ENCODE measurements at regions not wholly inside any gene's neighbourhood (a gene's known extent, or its start where the extent isn't known, plus 50 kb on each side); places are given as distances from the start of the nearest gene placed in this dataset.

GRCh38 chr2:146226077-146226476, 1618.8 kb upstream of the ACVR2A start:
- intact Hi-C loops (cut with micrococcal nuclease): no loop called here
- H3K36me3 Mint-ChIP-seq (ENCODE audit: low read depth): no peaks in the 10 kb centered on the region
- H3K27me3 Mint-ChIP-seq (ENCODE audit: insufficient read depth): no peaks in the 10 kb centered on the region
- no peaks in the 10 kb centered on the region for H3K4me1 Mint-ChIP-seq (ENCODE audit: low read depth)
- no peaks in the 10 kb centered on the region for H3K9me3 Mint-ChIP-seq
- H3K4me3 Mint-ChIP-seq: no peak overlapping the region
- H3K27ac Mint-ChIP-seq: no peak overlapping the region
- no peak for DNase-seq (ENCODE audit: low spot score)

GRCh38 chr2:146221826-146222225, 1623.0 kb upstream of the ACVR2A start:
- Mint-ChIP-seq H3K27me3 (ENCODE audit: insufficient read depth) (no peaks in the 10 kb centered on the region), H3K27ac (no peak overlapping the region), H3K4me1 (ENCODE audit: low read depth) (no peaks in the 10 kb centered on the region), H3K4me3 (no peak overlapping the region), H3K36me3 (ENCODE audit: low read depth) (no peaks in the 10 kb centered on the region), H3K9me3 (no peaks in the 10 kb centered on the region)
- intact Hi-C loops (cut with micrococcal nuclease): no loop called here
- DNase-seq (ENCODE audit: low spot score): no peak

- Mint-ChIP-seq H3K27ac (no peak overlapping the region), H3K36me3 (ENCODE audit: low read depth) (no peaks in the 10 kb centered on the region), H3K27me3 (ENCODE audit: insufficient read depth) (no peaks in the 10 kb centered on the region), H3K9me3 (no peaks in the 10 kb centered on the region), H3K4me1 (ENCODE audit: low read depth) (no peaks in the 10 kb centered on the region), H3K4me3 (no peak overlapping the region)
- no peak for DNase-seq (ENCODE audit: low spot score)
- intact Hi-C loops (cut with micrococcal nuclease): no loop called here
Measured at GRCh38 chr2:146220957-146221356, 1623.9 kb upstream of the ACVR2A start.

GRCh38 chr2:146214394-146214929, 1630.4 kb upstream of the ACVR2A start:
- Mint-ChIP-seq H3K27me3 (ENCODE audit: insufficient read depth) (no peaks in the 10 kb centered on the region), H3K4me1 (ENCODE audit: low read depth) (no peaks in the 10 kb centered on the region), H3K36me3 (ENCODE audit: low read depth) (no peaks in the 10 kb centered on the region), H3K27ac (no peak overlapping the region), H3K9me3 (peaks cover 9% of the 10 kb centered on the region), H3K4me3 (no peak overlapping the region)
- intact Hi-C loops (cut with micrococcal nuclease): no loop called here
- DNase-seq (ENCODE audit: low spot score): no peak

- Mint-ChIP-seq H3K27ac (no peak overlapping the region), H3K9me3 (peaks cover 9% of the 10 kb centered on the region), H3K27me3 (ENCODE audit: insufficient read depth) (no peaks in the 10 kb centered on the region), H3K4me1 (ENCODE audit: low read depth) (no peaks in the 10 kb centered on the region), H3K4me3 (no peak overlapping the region), H3K36me3 (ENCODE audit: low read depth) (no peaks in the 10 kb centered on the region)
- no peak for DNase-seq (ENCODE audit: low spot score)
- intact Hi-C loops (cut with micrococcal nuclease): no loop called here
Measured at GRCh38 chr2:146213674-146214073, 1631.2 kb upstream of the ACVR2A start.

GRCh38 chr2:146212602-146213001, 1632.2 kb upstream of the ACVR2A start:
- no peak for DNase-seq (ENCODE audit: low spot score)
- H3K9me3 Mint-ChIP-seq: peaks cover 9% of the 10 kb centered on the region
- H3K27me3 Mint-ChIP-seq (ENCODE audit: insufficient read depth): no peaks in the 10 kb centered on the region
- H3K36me3 Mint-ChIP-seq (ENCODE audit: low read depth): no peaks in the 10 kb centered on the region
- intact Hi-C loops (cut with micrococcal nuclease): no loop called here
- no peak overlapping the region for H3K27ac Mint-ChIP-seq
- no peak overlapping the region for H3K4me3 Mint-ChIP-seq
- no peaks in the 10 kb centered on the region for H3K4me1 Mint-ChIP-seq (ENCODE audit: low read depth)

- Mint-ChIP-seq H3K4me3 (no peak overlapping the region), H3K4me1 (ENCODE audit: low read depth) (no peaks in the 10 kb centered on the region), H3K9me3 (peaks cover 9% of the 10 kb centered on the region), H3K27ac (no peak overlapping the region), H3K27me3 (ENCODE audit: insufficient read depth) (no peaks in the 10 kb centered on the region), H3K36me3 (ENCODE audit: low read depth) (no peaks in the 10 kb centered on the region)
- intact Hi-C loops (cut with micrococcal nuclease): no loop called here
- DNase-seq (ENCODE audit: low spot score): no peak
Measured at GRCh38 chr2:146209842-146210275, 1635.0 kb upstream of the ACVR2A start.

GRCh38 chr2:146207901-146208300, 1636.9 kb upstream of the ACVR2A start:
- DNase-seq (ENCODE audit: low spot score): no peak
- no peaks in the 10 kb centered on the region for H3K27me3 Mint-ChIP-seq (ENCODE audit: insufficient read depth)
- H3K9me3 Mint-ChIP-seq: peaks cover 9% of the 10 kb centered on the region
- no peak overlapping the region for H3K27ac Mint-ChIP-seq
- intact Hi-C loops (cut with micrococcal nuclease): no loop called here
- no peaks in the 10 kb centered on the region for H3K4me1 Mint-ChIP-seq (ENCODE audit: low read depth)
- H3K4me3 Mint-ChIP-seq: no peak overlapping the region
- H3K36me3 Mint-ChIP-seq (ENCODE audit: low read depth): no peaks in the 10 kb centered on the region

GRCh38 chr2:146207417-146207816, 1637.4 kb upstream of the ACVR2A start:
- Mint-ChIP-seq H3K27ac (no peak overlapping the region), H3K4me1 (ENCODE audit: low read depth) (no peaks in the 10 kb centered on the region), H3K4me3 (no peak overlapping the region), H3K9me3 (peaks cover 9% of the 10 kb centered on the region), H3K27me3 (ENCODE audit: insufficient read depth) (no peaks in the 10 kb centered on the region), H3K36me3 (ENCODE audit: low read depth) (no peaks in the 10 kb centered on the region)
- DNase-seq (ENCODE audit: low spot score): no peak
- intact Hi-C loops (cut with micrococcal nuclease): no loop called here

- intact Hi-C loops (cut with micrococcal nuclease): no loop called here
- DNase-seq (ENCODE audit: low spot score): no peak
- Mint-ChIP-seq H3K27me3 (ENCODE audit: insufficient read depth) (no peaks in the 10 kb centered on the region), H3K9me3 (no peaks in the 10 kb centered on the region), H3K4me1 (ENCODE audit: low read depth) (no peaks in the 10 kb centered on the region), H3K4me3 (no peak overlapping the region), H3K36me3 (ENCODE audit: low read depth) (no peaks in the 10 kb centered on the region), H3K27ac (no peak overlapping the region)
Measured at GRCh38 chr2:146203064-146203624, 1641.7 kb upstream of the ACVR2A start.

- Mint-ChIP-seq H3K9me3 (no peaks in the 10 kb centered on the region), H3K4me3 (no peak overlapping the region), H3K27ac (no peak overlapping the region), H3K27me3 (ENCODE audit: insufficient read depth) (no peaks in the 10 kb centered on the region), H3K36me3 (ENCODE audit: low read depth) (no peaks in the 10 kb centered on the region), H3K4me1 (ENCODE audit: low read depth) (no peaks in the 10 kb centered on the region)
- DNase-seq (ENCODE audit: low spot score): no peak
- intact Hi-C loops (cut with micrococcal nuclease): no loop called here
Measured at GRCh38 chr2:146193619-146194018, 1651.2 kb upstream of the ACVR2A start.

GRCh38 chr2:146189541-146189940, 1655.3 kb upstream of the ACVR2A start:
- no peaks in the 10 kb centered on the region for H3K27me3 Mint-ChIP-seq (ENCODE audit: insufficient read depth)
- no peak overlapping the region for H3K27ac Mint-ChIP-seq
- no peak for DNase-seq (ENCODE audit: low spot score)
- intact Hi-C loops (cut with micrococcal nuclease): no loop called here
- H3K4me3 Mint-ChIP-seq: no peak overlapping the region
- H3K36me3 Mint-ChIP-seq (ENCODE audit: low read depth): no peaks in the 10 kb centered on the region
- no peaks in the 10 kb centered on the region for H3K4me1 Mint-ChIP-seq (ENCODE audit: low read depth)
- H3K9me3 Mint-ChIP-seq: no peaks in the 10 kb centered on the region

GRCh38 chr2:146173934-146174333, 1654.0 kb upstream of the ZEB2 start:
- no peaks in the 10 kb centered on the region for H3K36me3 Mint-ChIP-seq (ENCODE audit: low read depth)
- no peak for DNase-seq (ENCODE audit: low spot score)
- H3K4me3 Mint-ChIP-seq: no peak overlapping the region
- no peaks in the 10 kb centered on the region for H3K4me1 Mint-ChIP-seq (ENCODE audit: low read depth)
- intact Hi-C loops (cut with micrococcal nuclease): no loop called here
- H3K27ac Mint-ChIP-seq: no peak overlapping the region
- H3K9me3 Mint-ChIP-seq: peaks cover 16% of the 10 kb centered on the region
- H3K27me3 Mint-ChIP-seq (ENCODE audit: insufficient read depth): no peaks in the 10 kb centered on the region

Measured in activated T-helper 1 cell treated with anti-CD3 and anti-CD28 coated beads, Interleukin-12 subunit alpha, Interleukin-12 subunit beta, Interleukin-2, Interleukin-4 antibody, amounts not matched to agents 30 ng/mL and 10 ng/mL and 1 ng/mL, durations not matched to agents 14 hours and 24 hours and 36 hours (primary cell).